WERI-Rb-1 (cell line): ENCODE measurements at regions not wholly inside any gene's neighbourhood (a gene's known extent, or its start where the extent isn't known, plus 50 kb on each side); places are given as distances from the start of the nearest gene placed in this dataset.

Source experiments
- DNase-seq: peaks from one replicate; pipeline ENCODE4 v3.0.0-alpha.2; 2020
- H3K27ac ChIP-seq: fragments of 250-450 bp; sonication (Bioruptor Pico); 2 replicates; pipeline ENCODE4 v1.5.1; 2020; ENCODE audit warnings: mild to moderate bottlenecking, moderate library complexity
- H3K27me3 ChIP-seq: fragments of 250-450 bp; sonication (Bioruptor Pico); 2 replicates; pipeline ENCODE4 v1.5.1; 2021; ENCODE audit warnings: mild to moderate bottlenecking, low read depth, moderate library complexity; ENCODE audit not compliant: insufficient read depth, severe bottlenecking
- H3K36me3 ChIP-seq: fragments of 250-450 bp; sonication (Bioruptor Pico); 2 replicates; pipeline ENCODE4 v1.5.1; 2020; ENCODE audit warnings: mild to moderate bottlenecking, moderate library complexity
- H3K4me3 ChIP-seq: 2 replicates; pipeline ENCODE4 v1.5.1; 2011; ENCODE audit warnings: low read depth, mild to moderate bottlenecking, control low read depth, low read length
- H3K9me3 ChIP-seq: fragments of 250-450 bp; sonication (Bioruptor Pico); 2 replicates; pipeline ENCODE4 v1.5.1; 2021; ENCODE audit warnings: mild to moderate bottlenecking, moderate library complexity; ENCODE audit not compliant: severe bottlenecking
- TF ChIP-seq, protein P1 (sequence below): IDR thresholded peaks from 2 replicates; pipeline ENCODE4 v1.5.1; 2011; ENCODE audit warnings: low read depth, mild to moderate bottlenecking, control low read depth, inconsistent platforms, low read length

DNA sequence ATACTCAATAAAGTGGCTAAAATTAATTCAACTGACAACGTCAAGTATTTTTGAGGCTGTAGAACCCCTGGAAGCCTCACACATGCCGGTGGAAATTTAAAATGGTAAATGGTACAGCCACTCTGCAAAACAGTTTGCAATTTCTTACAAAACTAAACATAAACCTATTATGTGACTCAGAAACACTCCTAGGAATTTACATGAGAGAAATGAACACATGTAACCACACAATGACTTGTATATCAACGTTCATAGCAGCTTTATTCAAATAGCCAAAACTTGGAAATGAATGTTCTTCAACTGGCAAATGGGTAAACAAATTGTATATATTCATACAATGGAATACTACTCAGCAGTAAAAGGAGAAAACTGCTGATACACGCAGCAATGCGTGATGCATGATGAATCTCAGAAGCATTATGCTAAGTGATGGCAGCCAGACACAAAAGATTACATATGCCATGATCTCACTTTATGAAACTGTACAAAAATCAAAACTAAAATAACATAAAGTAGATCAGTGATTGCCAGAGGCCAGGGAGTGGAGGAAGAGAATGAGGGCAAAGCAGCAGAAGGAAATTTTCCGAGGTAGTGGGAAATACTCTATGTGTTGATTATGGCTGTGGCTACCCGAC lies 112.5 kb downstream of the FAM50B start:
- Histone ChIP-seq H3K36me3 (no peaks in the 10 kb centered on the region), H3K4me3 (no peak overlapping the region), H3K27ac (no peak overlapping the region), H3K9me3 (no peaks in the 10 kb centered on the region), H3K27me3 (no peaks in the 10 kb centered on the region)
- TF ChIP-seq, protein P1, sequence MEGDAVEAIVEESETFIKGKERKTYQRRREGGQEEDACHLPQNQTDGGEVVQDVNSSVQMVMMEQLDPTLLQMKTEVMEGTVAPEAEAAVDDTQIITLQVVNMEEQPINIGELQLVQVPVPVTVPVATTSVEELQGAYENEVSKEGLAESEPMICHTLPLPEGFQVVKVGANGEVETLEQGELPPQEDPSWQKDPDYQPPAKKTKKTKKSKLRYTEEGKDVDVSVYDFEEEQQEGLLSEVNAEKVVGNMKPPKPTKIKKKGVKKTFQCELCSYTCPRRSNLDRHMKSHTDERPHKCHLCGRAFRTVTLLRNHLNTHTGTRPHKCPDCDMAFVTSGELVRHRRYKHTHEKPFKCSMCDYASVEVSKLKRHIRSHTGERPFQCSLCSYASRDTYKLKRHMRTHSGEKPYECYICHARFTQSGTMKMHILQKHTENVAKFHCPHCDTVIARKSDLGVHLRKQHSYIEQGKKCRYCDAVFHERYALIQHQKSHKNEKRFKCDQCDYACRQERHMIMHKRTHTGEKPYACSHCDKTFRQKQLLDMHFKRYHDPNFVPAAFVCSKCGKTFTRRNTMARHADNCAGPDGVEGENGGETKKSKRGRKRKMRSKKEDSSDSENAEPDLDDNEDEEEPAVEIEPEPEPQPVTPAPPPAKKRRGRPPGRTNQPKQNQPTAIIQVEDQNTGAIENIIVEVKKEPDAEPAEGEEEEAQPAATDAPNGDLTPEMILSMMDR = no peak
- no peak for DNase-seq

- Histone ChIP-seq H3K27me3 (no peaks in the 10 kb centered on the region), H3K36me3 (no peaks in the 10 kb centered on the region), H3K27ac (no peak overlapping the region), H3K4me3 (no peak overlapping the region), H3K9me3 (no peaks in the 10 kb centered on the region)
- no peak for DNase-seq
- TF ChIP-seq, protein P1 = no peak
These were observed 113.4 kb downstream of the FAM50B start for GRCh38 chr6:3962291-3963280.

DNA sequence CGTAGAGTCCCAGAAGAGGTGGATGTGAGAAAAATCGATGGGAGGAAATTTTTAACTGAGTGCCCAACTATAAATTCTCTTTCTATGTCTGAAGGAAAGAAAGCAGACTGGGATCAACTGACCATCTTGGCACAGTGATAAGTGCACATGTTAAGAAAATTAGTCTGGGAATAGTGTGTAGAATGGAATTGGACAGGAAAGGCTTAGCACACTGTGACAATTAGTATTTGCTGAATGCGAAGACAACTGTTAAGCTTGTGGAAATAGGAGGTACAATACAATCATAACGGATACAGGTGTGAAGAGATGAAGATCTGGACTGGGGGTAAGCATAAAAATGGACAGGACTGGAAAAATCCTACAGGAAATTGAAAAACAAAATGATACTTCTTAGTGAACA lies 114.3 kb downstream of the FAM50B start:
- DNase-seq = no peak
- no peak overlapping the region for H3K4me3 ChIP-seq
- H3K27me3 ChIP-seq = no peaks in the 10 kb centered on the region

DNA sequence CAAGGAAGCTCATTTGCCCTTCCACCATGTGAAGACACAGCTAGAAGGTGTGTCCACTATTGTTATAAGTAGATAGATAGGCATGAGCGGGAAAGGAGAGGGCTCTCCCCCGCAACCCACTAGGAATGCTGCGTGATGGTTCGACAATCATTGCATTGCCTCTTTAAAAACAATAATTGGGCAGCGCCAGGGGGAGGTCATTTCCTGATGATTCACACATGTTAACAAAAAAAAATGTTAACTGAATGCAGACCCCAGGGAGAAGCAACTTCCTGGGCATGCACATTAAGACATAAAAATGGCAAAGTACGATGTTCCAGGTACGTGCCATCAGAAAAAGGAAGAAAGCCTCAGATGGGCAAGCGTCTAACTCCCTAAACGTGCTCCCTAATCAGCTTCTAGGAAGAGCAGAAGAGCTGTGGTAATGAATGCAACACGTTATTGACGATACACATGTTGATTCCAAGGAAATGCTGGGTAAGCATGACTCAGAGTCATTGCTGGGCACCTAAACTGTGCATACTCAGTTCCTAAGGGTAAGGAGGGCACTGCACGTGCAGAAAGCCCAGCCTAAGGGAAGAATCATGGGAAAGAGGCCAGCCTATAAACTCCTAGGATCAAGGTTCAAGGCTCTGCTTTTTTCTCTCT lies 113.7 kb downstream of the FAM217A start:
- H3K27me3 ChIP-seq = no peaks in the 10 kb centered on the region
- H3K36me3 ChIP-seq = no peaks in the 10 kb centered on the region
- no peaks in the 10 kb centered on the region for H3K9me3 ChIP-seq
- H3K4me3 ChIP-seq = no peak overlapping the region
- DNase-seq = no peak
- H3K27ac ChIP-seq = no peak overlapping the region
- TF ChIP-seq, protein P1 = no peak

More for the DNA sequence above, 114.3 kb downstream of the FAM50B start:
- H3K36me3 ChIP-seq = no peaks in the 10 kb centered on the region
- TF ChIP-seq, protein P1 = no peak
- no peaks in the 10 kb centered on the region for H3K9me3 ChIP-seq
- H3K27ac ChIP-seq = no peak overlapping the region

GRCh38 chr6:3966426-3966825 lies 112.5 kb downstream of the FAM217A start:
- no peak overlapping the region for H3K27ac ChIP-seq
- H3K27me3 ChIP-seq = no peaks in the 10 kb centered on the region
- DNase-seq = no peak
- TF ChIP-seq, protein P1 = no peak
- H3K4me3 ChIP-seq = no peak overlapping the region
- no peaks in the 10 kb centered on the region for H3K9me3 ChIP-seq
- no peaks in the 10 kb centered on the region for H3K36me3 ChIP-seq
